Body of pancreas (tissue), 4 donors: ENCODE measurements at regions not wholly inside any gene's neighbourhood (a gene's known extent, or its start where the extent isn't known, plus 50 kb on each side); places are given as distances from the start of the nearest gene placed in this dataset.
A peak's percentile ranks its signal among the peaks of the same experiment; 100 is the strongest.

Source experiments
- ATAC-seq: fragments of 150-250 bp; one replicate; pipeline ENCODE4 v1.9.1; 2016
- DNase-seq, 4 donors: peaks; one replicate each; pipeline ENCODE4 v3.0.0-alpha.2; 2019
- H3K27ac ChIP-seq, 4 donors: fragments of 200-600 bp; sonication (generic); 1 replicate in 3 of 4; 2 replicates in 1 of 4; pipeline versions ENCODE4 v1.5.1 to v1.6.1; 2016 to 2019; ENCODE audit warnings: mild to moderate bottlenecking in 1 of 4, mixed read lengths in 1 of 4, moderate library complexity in 1 of 4
- H3K27me3 ChIP-seq, 2 donors: fragments of 200-600 bp; sonication (generic); one replicate each; pipeline ENCODE4 v1.6.0; 2016; ENCODE audit warnings: mild to moderate bottlenecking in 1 of 2
- H3K36me3 ChIP-seq, 2 donors: fragments of 200-600 bp; sonication (generic); replicated peaks in 1 of 2; 2 replicates each; pipeline ENCODE4 v1.5.1; 2016; ENCODE audit warnings: low read depth in 2 of 2; ENCODE audit not compliant: insufficient read depth in 1 of 2
- H3K4me1 ChIP-seq: fragments of 200-600 bp; sonication (generic); one replicate; pipeline ENCODE4 v1.6.0; 2016
- H3K4me3 ChIP-seq, 2 donors: fragments of 200-600 bp; sonication (generic); 1 replicate in 1 of 2; 2 replicates in 1 of 2; pipeline ENCODE4 v1.5.1; 2016 to 2019
- H3K9me3 ChIP-seq, 3 donors: fragments of 200-600 bp; sonication (generic); 1 replicate in 2 of 3; 2 replicates in 1 of 3; pipeline ENCODE4 v1.5.1; 2016
- CTCF ChIP-seq, 7 experiments: fragments of 450-650 bp in 4 of 7; fragments of 200-600 bp in 3 of 7; sonication (generic) in 3 of 7; IDR thresholded peaks; one replicate each; pipeline ENCODE4 v1.5.1; 2016 to 2019; ENCODE audit warnings: antibody characterized with exemption in 7 of 7
- POLR2A ChIP-seq, 3 donors: fragments of 450-650 bp; IDR thresholded peaks; one replicate each; pipeline ENCODE4 v1.6.1; 2016; ENCODE audit warnings: antibody characterized with exemption in 3 of 3, mild to moderate bottlenecking in 2 of 3
- WGBS, 2 donors: methylation state at CpG; one replicate each; pipeline ENCODE4 v1.1.5; 2017; 5-methylcytosine and 5-hydroxymethylcytosine counted together
- intact Hi-C: fragments of 100-400 bp; cut with DNase I; formaldehyde crosslinking; loops from one replicate; pipeline ENCODE4 v1.15.1; 2023

GRCh38 chr6:113699239-113699638 is 157.9 kb upstream of the MARCKS start:
- intact Hi-C loops, result no loop called here
- no peaks in the 10 kb centered on the region for H3K36me3 ChIP-seq
- TF ChIP-seq POLR2A (IDR thresholded peaks at IDR 0.05), result no peak
- TF ChIP-seq CTCF (IDR thresholded peaks at IDR 0.05), result no peak
- no peaks in the 10 kb centered on the region for H3K9me3 ChIP-seq
- no peak for DNase-seq
- peak overlapping the region in 3 of 4 donors; percentile 13 to 46 (median 40) for H3K27ac ChIP-seq
- H3K27me3 ChIP-seq, result no peaks in the 10 kb centered on the region
- ATAC-seq, result no peak
- H3K4me3 ChIP-seq, result no peak overlapping the region
- H3K4me1 ChIP-seq, result peaks cover 61% of the 10 kb centered on the region

GRCh38 chr6:113701552-113702254 is 155.4 kb upstream of the MARCKS start:
- no peaks in the 10 kb centered on the region for H3K36me3 ChIP-seq
- peaks cover 47% of the 10 kb centered on the region for H3K4me1 ChIP-seq
- intact Hi-C loops, result no loop called here
- TF ChIP-seq POLR2A (IDR thresholded peaks at IDR 0.05) (peak in 2 of 3 donors; percentile 17 to 28), CTCF (IDR thresholded peaks at IDR 0.05) (no peak)
- H3K9me3 ChIP-seq, result no peaks in the 10 kb centered on the region
- no peaks in the 10 kb centered on the region for H3K27me3 ChIP-seq
- WGBS, 2 donors, result 32 to 40% methylated on average over 4 of the region's 4 CpGs
- H3K27ac ChIP-seq, result peak overlapping the region; percentile 64 to 84 (median 72)
- H3K4me3 ChIP-seq, result no peak overlapping the region
- peak; percentile 91 for ATAC-seq
- DNase-seq, result peak in 3 of 4 donors; percentile 22 to 70 (median 40)

- no peak overlapping the region for H3K4me3 ChIP-seq
- ATAC-seq, result no peak
- H3K27me3 ChIP-seq, result no peaks in the 10 kb centered on the region
- intact Hi-C loops, result no loop called here
- no peak for DNase-seq
- H3K9me3 ChIP-seq, result no peaks in the 10 kb centered on the region
- 96 to 100% methylated on average over 3 of the region's 3 CpGs for WGBS, 2 donors
- no peak overlapping the region for H3K27ac ChIP-seq
- no peaks in the 10 kb centered on the region for H3K36me3 ChIP-seq
- no peak for TF ChIP-seq CTCF (IDR thresholded peaks at IDR 0.05)
- no peak for TF ChIP-seq POLR2A (IDR thresholded peaks at IDR 0.05)
- peaks cover 7% of the 10 kb centered on the region for H3K4me1 ChIP-seq
These were observed 150.0 kb upstream of the MARCKS start for GRCh38 chr6:113707194-113707593.

- Histone ChIP-seq H3K27ac (no peak overlapping the region), H3K4me1 (no peaks in the 10 kb centered on the region), H3K36me3 (no peaks in the 10 kb centered on the region), H3K4me3 (no peak overlapping the region), H3K9me3 (no peaks in the 10 kb centered on the region), H3K27me3 (no peaks in the 10 kb centered on the region)
- TF ChIP-seq CTCF (IDR thresholded peaks at IDR 0.05), result no peak
- intact Hi-C loops, result no loop called here
- DNase-seq, result no peak
- ATAC-seq, result no peak
- 76 to 80% methylated on average over 6 of the region's 6 CpGs for WGBS, 2 donors
These were observed 147.1 kb upstream of the MARCKS start for GRCh38 chr6:113709936-113710509.

- intact Hi-C loops, result no loop called here
- H3K36me3 ChIP-seq, result no peaks in the 10 kb centered on the region
- TF ChIP-seq CTCF (IDR thresholded peaks at IDR 0.05), result no peak
- no peak for TF ChIP-seq POLR2A (IDR thresholded peaks at IDR 0.05)
- no peak for DNase-seq
- WGBS, 2 donors, result 69 to 83% methylated on average over 2 of the region's 2 CpGs
- H3K4me1 ChIP-seq, result no peaks in the 10 kb centered on the region
- no peaks in the 10 kb centered on the region for H3K27me3 ChIP-seq
- no peaks in the 10 kb centered on the region for H3K9me3 ChIP-seq
- ATAC-seq, result no peak
- no peak overlapping the region for H3K4me3 ChIP-seq
- no peak overlapping the region for H3K27ac ChIP-seq
These were observed 143.5 kb upstream of the MARCKS start for GRCh38 chr6:113713665-113714064.
